DND-41 (cell line): ENCODE measurements at regions not wholly inside any gene's neighbourhood (a gene's known extent, or its start where the extent isn't known, plus 50 kb on each side); places are given as distances from the start of the nearest gene placed in this dataset.

ENCODE experiments used
- ATAC-seq: fragments of 200-7000 bp; cut with Tn5 transposase; 3 replicates; pipeline ENCODE4 v1.9.1; 2021; ENCODE audit warnings: low read depth; ENCODE audit not compliant: insufficient read depth
- DNase-seq: peaks from one replicate; pipeline ENCODE4 v3.0.0-alpha.2; 2020
- H2AFZ ChIP-seq: 2 replicates; pipeline ENCODE4 v1.6.0; 2012; ENCODE audit warnings: low read depth, low read length
- H3K27ac ChIP-seq: 2 replicates; pipeline ENCODE4 v1.5.1; 2012; ENCODE audit warnings: low read length, inconsistent platforms
- H3K27me3 ChIP-seq: fragments of 200-600 bp; sonication (generic); 2 replicates; pipeline ENCODE4 v1.6.0; 2012; ENCODE audit warnings: low read length, mild to moderate bottlenecking, inconsistent platforms; ENCODE audit not compliant: insufficient read depth, poor library complexity
- H3K36me3 ChIP-seq: 2 replicates; pipeline ENCODE4 v1.5.1; 2012; ENCODE audit warnings: low read length, inconsistent platforms; ENCODE audit not compliant: insufficient read depth
- H3K4me1 ChIP-seq: 2 replicates; pipeline ENCODE4 v1.5.1; 2012; ENCODE audit warnings: mild to moderate bottlenecking, low read length; ENCODE audit not compliant: insufficient read depth
- H3K4me2 ChIP-seq: 2 replicates; pipeline ENCODE4 v1.6.0; 2012; ENCODE audit warnings: mild to moderate bottlenecking, moderate library complexity, low read length, inconsistent platforms; ENCODE audit not compliant: insufficient read depth
- H3K4me3 ChIP-seq, 2 experiments: fragments of 200-600 bp in 1 of 2; shearing (Covaris generic) in 1 of 2; 2 replicates each; pipeline ENCODE4 v1.5.1; 2012 to 2016; ENCODE audit warnings: inconsistent platforms in 2 of 2, low read length in 2 of 2, mild to moderate bottlenecking in 2 of 2, low read depth in 1 of 2, moderate library complexity in 1 of 2
- H3K79me2 ChIP-seq: 2 replicates; pipeline ENCODE4 v1.6.0; 2012; ENCODE audit warnings: low read length, inconsistent platforms; ENCODE audit not compliant: insufficient read depth
- H3K9ac ChIP-seq: 2 replicates; pipeline ENCODE4 v1.6.0; 2012; ENCODE audit warnings: low read depth, mild to moderate bottlenecking, inconsistent platforms, low read length, moderate library complexity
- H3K9me3 ChIP-seq: 2 replicates; pipeline ENCODE4 v1.5.1; 2012; ENCODE audit warnings: low read length, moderate library complexity, mild to moderate bottlenecking, inconsistent platforms; ENCODE audit not compliant: insufficient read depth, severe bottlenecking
- H4K20me1 ChIP-seq: 2 replicates; pipeline ENCODE4 v1.6.0; 2012; ENCODE audit warnings: low read length; ENCODE audit not compliant: insufficient read depth
- CTCF ChIP-seq: IDR thresholded peaks from 2 replicates; pipeline ENCODE4 v1.5.1; 2012; ENCODE audit warnings: borderline replicate concordance, low read length, moderate library complexity, mild to moderate bottlenecking; ENCODE audit not compliant: poor library complexity, severe bottlenecking; ENCODE audit errors: extremely low read depth
- EZH2 ChIP-seq: IDR thresholded peaks from 3 replicates; pipeline ENCODE4 v1.6.1; 2012; ENCODE audit warnings: borderline replicate concordance, low read depth, mild to moderate bottlenecking, moderate library complexity, low read length, inconsistent platforms; ENCODE audit not compliant: severe bottlenecking

GRCh38 chr22:44618400-44618799 is 83.6 kb upstream of the PRR5 start:
- Histone ChIP-seq H3K27me3 (peaks cover 5% of the 10 kb centered on the region), H3K9me3 (peaks cover 9% of the 10 kb centered on the region), H3K4me3 (no peak overlapping the region), H3K4me2 (no peak overlapping the region), H3K9ac (no peak overlapping the region), H3K79me2 (no peaks in the 10 kb centered on the region), H3K4me1 (no peaks in the 10 kb centered on the region), H3K36me3 (no peaks in the 10 kb centered on the region), H3K27ac (no peak overlapping the region), H4K20me1 (peaks cover 7% of the 10 kb centered on the region), H2AFZ (no peak overlapping the region)
- DNase-seq (no peak), ATAC-seq (no peak)
- TF ChIP-seq CTCF = no peak
- no peak for TF ChIP-seq EZH2

- no peak for DNase-seq
- no peak overlapping the region for H3K4me3 ChIP-seq
- no peak overlapping the region for H3K9ac ChIP-seq
- peaks cover 10% of the 10 kb centered on the region for H3K9me3 ChIP-seq
- TF ChIP-seq CTCF (no peak), EZH2 (no peak)
- no peak overlapping the region for H2AFZ ChIP-seq
- no peak overlapping the region for H3K27ac ChIP-seq
- no peak overlapping the region for H3K4me2 ChIP-seq
- no peaks in the 10 kb centered on the region for H3K4me1 ChIP-seq
- peaks cover 5% of the 10 kb centered on the region for H3K27me3 ChIP-seq
- ATAC-seq = no peak
- peaks cover 7% of the 10 kb centered on the region for H4K20me1 ChIP-seq
- no peaks in the 10 kb centered on the region for H3K79me2 ChIP-seq
- H3K36me3 ChIP-seq = no peaks in the 10 kb centered on the region
Observed at GRCh38 chr22:44617828-44618227, 84.2 kb upstream of the PRR5 start.

GRCh38 chr22:44616882-44617655 is 84.9 kb upstream of the PRR5 start:
- Histone ChIP-seq H4K20me1 (peaks cover 7% of the 10 kb centered on the region), H3K27me3 (peaks cover 5% of the 10 kb centered on the region), H3K4me2 (no peak overlapping the region), H3K9ac (no peak overlapping the region), H3K36me3 (no peaks in the 10 kb centered on the region), H3K4me1 (no peaks in the 10 kb centered on the region), H3K27ac (no peak overlapping the region), H3K4me3 (no peak overlapping the region), H3K79me2 (no peaks in the 10 kb centered on the region), H2AFZ (no peak overlapping the region), H3K9me3 (peaks cover 12% of the 10 kb centered on the region)
- DNase-seq (no peak), ATAC-seq (no peak)
- TF ChIP-seq EZH2 (no peak), CTCF (no peak)
